GM18873 (cell line): ENCODE measurements at regions not wholly inside any gene's neighbourhood (a gene's known extent, or its start where the extent isn't known, plus 50 kb on each side); places are given as distances from the start of the nearest gene placed in this dataset.

Source experiments
- ATAC-seq: cut with Tn5 transposase; IDR thresholded peaks from one replicate; pipeline ENCODE4 v1.9.1; 2021; ENCODE audit warnings: mild to moderate bottlenecking, moderate library complexity, moderate number of reproducible peaks; ENCODE audit not compliant: unreplicated experiment, low FRiP score

DNA sequence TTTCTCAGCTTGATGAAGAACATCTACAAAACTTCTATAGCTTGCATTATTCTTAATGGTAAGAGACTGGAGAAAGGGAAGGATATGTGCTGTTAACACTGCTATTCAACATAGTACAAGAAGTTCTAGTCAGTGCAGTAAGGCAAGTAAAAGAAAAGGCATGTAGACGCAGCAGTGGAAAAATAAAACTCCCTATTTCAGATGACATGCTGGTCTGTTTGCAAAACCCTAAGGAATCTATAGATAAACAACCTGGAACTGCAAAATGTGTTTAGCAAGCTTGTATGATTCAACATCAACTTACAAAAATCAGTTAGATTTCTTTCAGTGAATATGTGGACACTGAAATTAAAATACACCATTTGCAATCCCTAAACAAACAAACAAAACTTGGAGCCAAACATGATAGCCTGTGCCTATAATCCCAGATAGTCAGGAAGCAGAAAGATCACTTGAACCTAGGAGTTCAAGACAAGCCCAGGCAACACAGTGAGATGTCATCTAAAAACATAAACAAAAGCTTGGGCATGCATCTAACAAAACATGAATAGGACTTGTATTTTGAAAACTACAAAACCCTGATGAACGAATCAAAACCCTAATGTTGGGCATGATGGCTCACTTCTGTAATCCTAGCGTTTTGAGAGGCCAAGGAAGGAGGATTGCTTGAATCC lies 293.6 kb upstream of the RGS6 start:
- ATAC-seq, result no peak

- no peak for ATAC-seq
Measured at GRCh38 chr14:71642715-71643114, 289.5 kb upstream of the RGS6 start.

GRCh38 chr14:71645656-71646055 lies 286.6 kb upstream of the RGS6 start:
- ATAC-seq, result no peak

GRCh38 chr14:71646518-71646917 lies 285.7 kb upstream of the RGS6 start:
- no peak for ATAC-seq

DNA sequence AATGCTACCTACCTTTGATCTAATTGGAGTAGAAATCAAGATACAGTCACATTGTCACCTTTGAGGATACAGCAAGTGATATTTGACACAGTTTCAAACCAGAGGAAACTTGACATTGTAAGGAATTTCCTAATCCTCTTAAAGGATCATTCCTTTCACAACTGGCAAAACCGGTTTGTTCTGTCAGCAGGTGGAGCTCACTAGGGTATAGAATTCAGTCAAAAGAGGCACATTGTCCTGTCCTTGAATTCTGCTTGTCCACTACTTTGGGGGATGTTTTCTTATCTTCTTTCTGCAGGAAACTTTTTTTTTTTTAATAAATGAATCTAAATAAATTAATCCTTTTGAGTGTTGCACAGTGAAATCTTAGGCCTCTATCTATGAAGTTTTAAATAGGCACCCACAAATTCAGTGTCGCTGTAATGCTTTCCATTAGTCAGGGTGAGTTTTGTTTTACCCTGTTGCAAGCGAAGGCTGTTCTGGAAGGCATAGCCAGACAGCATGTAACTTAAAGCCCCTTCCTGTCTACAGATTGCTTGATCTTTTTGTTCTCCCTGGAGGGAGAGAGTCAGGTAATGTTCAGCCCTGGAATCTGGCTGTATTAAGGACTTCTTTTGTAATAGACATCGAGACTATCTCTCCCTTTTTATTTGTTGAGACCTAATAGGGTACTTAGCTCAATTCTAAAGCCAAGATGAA lies 285.0 kb upstream of the RGS6 start:
- no peak for ATAC-seq

DNA sequence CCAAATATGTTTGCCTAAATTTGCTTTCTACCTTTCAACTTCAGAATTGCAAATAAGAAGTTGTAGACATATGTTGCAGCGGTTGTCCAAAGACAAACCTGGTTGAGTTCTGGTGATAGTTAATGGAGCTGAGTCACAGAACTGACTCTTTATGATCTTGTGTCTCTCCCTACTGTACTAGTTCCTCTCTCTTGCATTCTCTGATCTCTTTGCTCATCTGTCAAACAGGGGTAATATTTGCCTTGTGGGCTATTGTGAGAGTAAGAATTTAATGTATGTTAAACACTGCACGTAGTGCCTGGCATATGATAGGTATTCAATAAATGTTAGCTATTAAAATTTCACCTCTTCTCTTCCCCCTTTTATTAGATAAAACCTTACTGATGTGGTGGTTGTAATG lies 283.5 kb upstream of the RGS6 start:
- ATAC-seq, result no peak

DNA sequence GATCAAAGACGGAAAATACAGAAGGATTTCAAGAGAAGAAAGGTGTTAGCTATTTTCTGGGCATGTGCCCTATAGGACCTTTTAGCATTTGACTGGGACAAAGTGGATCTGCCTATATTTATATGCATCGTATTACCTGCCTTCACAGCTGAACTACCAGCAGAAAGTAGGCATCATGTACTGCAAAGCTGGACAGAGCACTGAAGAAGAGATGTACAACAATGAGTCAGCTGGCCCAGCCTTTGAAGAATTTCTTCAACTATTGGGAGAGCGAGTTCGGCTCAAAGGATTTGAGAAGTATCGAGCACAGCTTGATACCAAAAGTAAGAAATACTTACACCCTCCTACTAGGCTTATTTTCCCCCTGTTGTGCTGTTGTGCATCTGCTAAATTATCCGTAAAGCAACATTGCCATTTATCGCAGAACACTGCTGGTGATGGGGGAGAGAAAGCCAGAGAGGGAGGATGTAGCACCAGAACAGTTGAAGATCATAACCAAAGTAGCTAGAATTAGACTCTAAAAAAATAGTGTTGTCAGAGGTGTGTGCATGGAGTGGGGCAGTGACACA lies 282.0 kb upstream of the RGS6 start:
- no peak for ATAC-seq

GRCh38 chr14:71651228-71651627 lies 281.0 kb upstream of the RGS6 start:
- no peak for ATAC-seq

DNA sequence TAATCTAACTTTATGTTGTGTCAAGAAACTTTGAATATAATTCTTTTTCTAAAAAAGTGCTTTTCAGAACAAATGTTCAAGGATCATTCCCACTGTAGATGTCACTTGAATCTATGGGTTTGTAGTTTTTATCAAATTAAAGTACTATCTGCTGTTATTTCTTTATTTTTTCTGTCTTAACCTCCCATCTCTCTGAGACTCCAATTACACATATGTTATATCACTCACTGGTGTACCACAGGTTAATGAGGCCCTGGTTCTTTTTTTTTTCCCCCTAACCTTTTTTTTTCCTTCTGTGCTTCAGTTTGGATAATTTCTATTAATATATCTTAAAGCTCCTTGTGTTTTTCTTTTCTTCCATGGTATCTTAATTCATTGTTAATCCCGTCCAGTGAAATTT lies 279.9 kb upstream of the RGS6 start:
- no peak for ATAC-seq

- no peak for ATAC-seq
Measured at GRCh38 chr14:71654810-71655209, 277.4 kb upstream of the RGS6 start.

DNA sequence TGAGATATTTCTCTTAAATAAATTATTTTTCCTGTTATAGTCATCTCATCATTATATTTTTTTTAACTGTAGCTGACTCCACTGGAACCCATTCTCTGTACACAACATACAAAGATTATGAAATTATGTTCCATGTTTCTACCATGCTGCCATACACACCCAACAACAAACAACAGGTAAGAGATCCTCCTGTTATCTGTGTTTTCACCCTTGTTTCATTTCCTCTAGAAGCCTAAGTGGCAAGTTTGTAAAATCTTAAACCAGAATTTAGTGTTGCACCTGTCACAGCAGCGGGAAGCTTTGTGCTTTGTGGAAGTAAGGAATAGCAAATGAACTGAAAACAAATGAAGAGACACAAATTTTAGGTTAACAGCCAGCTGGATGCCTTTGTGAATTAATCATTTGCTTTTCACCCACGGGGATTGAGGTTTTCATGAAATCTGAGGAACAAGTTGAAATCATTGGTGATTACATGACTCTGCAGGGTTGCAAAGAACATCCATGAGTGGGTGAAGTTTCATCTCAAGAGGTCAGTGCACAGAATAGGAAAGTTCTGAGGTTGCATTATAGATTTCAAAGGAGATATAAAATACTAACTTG lies 273.9 kb upstream of the RGS6 start:
- no peak for ATAC-seq

DNA sequence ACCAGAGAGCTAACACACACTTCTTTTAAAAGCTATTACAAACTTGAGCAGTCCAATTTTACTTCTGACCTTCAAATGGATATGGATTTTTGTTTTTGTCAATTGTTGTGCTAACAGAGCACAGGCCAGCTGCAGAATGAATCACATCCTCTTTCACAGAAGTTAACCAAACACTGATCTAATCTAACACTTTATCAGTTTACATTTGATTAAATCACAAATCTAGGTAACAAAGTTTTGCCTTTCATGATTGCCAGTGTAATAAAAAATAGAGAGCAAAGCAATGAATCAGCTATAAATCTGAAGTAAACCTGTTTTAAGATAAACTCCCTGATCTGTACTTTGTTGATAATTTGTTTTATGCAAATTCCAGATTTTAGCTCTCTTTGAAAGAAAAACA lies 273.1 kb upstream of the RGS6 start:
- ATAC-seq, result no peak

GRCh38 chr14:71661441-71661840 lies 270.8 kb upstream of the RGS6 start:
- no peak for ATAC-seq

- no peak for ATAC-seq
Measured at GRCh38 chr14:71662291-71662790, 269.9 kb upstream of the RGS6 start.

- no peak for ATAC-seq
Measured at GRCh38 chr14:71665157-71665556, 267.1 kb upstream of the RGS6 start.

- no peak for ATAC-seq
Measured at GRCh38 chr14:71665781-71666180, 266.4 kb upstream of the RGS6 start.

GRCh38 chr14:71666571-71667145 lies 265.6 kb upstream of the RGS6 start:
- no peak for ATAC-seq

DNA sequence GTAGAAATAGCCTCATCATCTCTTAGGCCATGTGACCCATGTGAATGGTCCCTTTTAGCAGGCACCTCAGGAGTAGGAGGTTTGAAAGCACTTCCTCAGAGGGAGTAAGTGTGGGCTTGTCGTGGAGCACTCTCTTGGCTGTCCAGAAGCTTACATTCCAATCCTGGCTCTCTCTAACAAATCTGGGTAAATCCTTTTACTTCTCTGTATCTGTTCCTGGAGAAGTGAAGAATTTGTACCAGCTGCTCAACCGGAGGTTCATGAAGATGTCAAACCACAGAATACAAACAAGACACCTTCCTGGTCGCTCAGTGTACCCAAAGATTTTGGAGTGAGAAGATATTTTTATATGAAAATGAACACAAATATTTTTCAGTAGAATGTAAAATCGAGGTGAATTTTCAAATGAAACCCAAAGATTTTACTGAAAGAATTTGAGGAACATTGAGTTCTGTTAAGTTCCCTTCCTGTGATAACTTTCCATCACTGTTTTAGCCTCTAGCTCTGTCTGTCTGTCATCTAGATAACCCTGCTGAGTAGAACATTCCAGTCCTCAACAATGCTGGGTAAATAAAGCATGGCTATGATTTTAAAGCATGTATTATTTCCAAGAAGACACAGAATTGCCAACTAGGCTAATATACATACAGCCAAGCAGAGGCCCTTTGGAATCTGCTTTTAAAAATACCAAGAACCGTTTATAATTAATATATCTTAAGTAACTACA lies 263.9 kb upstream of the RGS6 start:
- ATAC-seq, result no peak

DNA sequence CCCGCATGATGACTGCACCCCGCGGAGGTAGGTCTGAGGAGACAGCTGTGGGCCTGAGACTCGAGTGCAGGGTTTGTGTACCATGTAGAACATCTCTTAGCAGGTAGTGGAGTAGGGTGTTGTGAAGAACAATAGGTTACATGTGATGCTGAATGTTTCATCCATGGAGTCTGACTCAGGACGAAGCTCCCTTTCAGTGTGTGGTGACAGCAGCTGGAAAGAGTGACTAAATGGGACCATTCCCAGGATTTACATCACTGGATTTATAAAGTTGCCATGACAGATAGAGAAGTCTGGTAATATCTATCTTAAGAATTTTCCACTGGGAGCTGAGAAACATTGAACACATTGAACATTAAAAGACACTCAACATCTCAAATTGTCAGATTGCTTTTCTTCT lies 259.6 kb upstream of the RGS6 start:
- no peak for ATAC-seq

- ATAC-seq, result no peak
Measured at GRCh38 chr14:71675126-71675899, 256.9 kb upstream of the RGS6 start.
